SK-N-SH (cell line): ENCODE measurements at regions not wholly inside any gene's neighbourhood (a gene's known extent, or its start where the extent isn't known, plus 50 kb on each side); places are given as distances from the start of the nearest gene placed in this dataset.

Experiments used
- NFIC ChIP-seq: IDR thresholded peaks from 2 replicates; pipeline ENCODE4 v1.4.0; 2012; ENCODE audit warnings: borderline replicate concordance
- RCOR1 ChIP-seq: fragments of 150-350 bp; IDR thresholded peaks from 2 replicates; pipeline ENCODE4 v1.6.1; 2017; ENCODE audit warnings: antibody characterized with exemption, low read length
- YY1 ChIP-seq: IDR thresholded peaks from 2 replicates; pipeline ENCODE4 v1.4.0; 2012; ENCODE audit warnings: low read depth, mild to moderate bottlenecking
- TF ChIP-seq, protein P1 (sequence below): fragments of 200-600 bp; sonication (generic); IDR thresholded peaks from 2 replicates; pipeline ENCODE4 v1.6.1; 2017; ENCODE audit warnings: antibody characterized with exemption, mild to moderate bottlenecking, moderate library complexity

DNA sequence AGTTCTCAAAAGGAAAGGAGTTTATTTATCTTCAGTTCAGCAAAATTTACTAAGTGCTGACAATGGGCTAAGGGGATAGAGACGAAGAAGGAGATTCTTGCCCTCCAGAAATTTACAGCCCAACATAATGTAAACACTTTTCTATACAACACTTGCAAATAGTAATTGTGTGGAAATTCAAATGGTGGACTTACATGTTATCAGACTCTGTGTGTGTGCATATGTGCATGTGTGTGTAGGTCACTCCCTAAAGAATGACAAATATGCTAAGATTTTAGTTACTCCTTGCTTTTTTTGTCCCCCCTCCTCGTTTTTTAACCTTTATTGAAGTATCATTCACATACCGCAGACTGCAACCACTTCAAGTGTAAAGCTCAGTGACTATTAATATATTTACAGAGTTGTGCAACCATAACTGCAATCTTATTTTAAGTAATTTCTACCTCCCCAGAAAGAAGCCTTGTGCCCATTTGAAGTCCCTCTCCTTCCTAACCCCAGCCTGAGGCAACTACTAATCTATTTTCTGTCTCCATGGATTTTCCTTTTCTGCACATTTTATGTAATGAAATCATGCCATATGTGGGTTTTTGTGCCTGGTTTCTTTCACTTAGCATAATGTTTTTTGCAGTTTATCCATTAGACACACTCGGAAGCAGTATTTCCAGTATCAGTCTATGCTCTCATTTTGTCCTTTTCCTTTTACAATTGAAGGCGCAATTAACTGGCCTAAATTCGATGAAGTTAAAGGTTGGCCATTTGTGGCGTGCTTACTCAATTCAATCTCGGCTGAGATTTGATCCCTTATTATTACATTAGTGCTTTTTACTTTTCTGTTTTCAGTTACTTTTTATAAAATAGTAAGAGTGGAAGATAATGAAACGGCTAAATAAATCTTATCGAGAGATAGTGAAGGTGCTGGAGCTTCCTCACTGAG, 318.4 kb downstream of the HAPSTR1 start:
- TF ChIP-seq, protein P1, sequence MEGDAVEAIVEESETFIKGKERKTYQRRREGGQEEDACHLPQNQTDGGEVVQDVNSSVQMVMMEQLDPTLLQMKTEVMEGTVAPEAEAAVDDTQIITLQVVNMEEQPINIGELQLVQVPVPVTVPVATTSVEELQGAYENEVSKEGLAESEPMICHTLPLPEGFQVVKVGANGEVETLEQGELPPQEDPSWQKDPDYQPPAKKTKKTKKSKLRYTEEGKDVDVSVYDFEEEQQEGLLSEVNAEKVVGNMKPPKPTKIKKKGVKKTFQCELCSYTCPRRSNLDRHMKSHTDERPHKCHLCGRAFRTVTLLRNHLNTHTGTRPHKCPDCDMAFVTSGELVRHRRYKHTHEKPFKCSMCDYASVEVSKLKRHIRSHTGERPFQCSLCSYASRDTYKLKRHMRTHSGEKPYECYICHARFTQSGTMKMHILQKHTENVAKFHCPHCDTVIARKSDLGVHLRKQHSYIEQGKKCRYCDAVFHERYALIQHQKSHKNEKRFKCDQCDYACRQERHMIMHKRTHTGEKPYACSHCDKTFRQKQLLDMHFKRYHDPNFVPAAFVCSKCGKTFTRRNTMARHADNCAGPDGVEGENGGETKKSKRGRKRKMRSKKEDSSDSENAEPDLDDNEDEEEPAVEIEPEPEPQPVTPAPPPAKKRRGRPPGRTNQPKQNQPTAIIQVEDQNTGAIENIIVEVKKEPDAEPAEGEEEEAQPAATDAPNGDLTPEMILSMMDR: no peak
- TF ChIP-seq NFIC: no peak
- TF ChIP-seq RCOR1: peak; percentile 86; the same call in 1 of the 2 replicates
- no peak for TF ChIP-seq YY1
